Endothelial cell of umbilical vein (primary cell): ENCODE measurements at regions not wholly inside any gene's neighbourhood (a gene's known extent, or its start where the extent isn't known, plus 50 kb on each side); places are given as distances from the start of the nearest gene placed in this dataset.

Experiments used
- BruUV-seq: library from RNA; stranded (reverse); fragments of 400-500 nt; replicated peaks from 2 replicates; lab custom pipeline; 2021; lab: Mats Ljungman, UMichigan
- CTCF ChIA-PET: fragments of 300-600, 350-600 bp; sonication (Branson Sonifier 250); formaldehyde crosslinking; loops from one replicate; lab custom pipeline; 2021; ENCODE audit warnings: antibody characterized with exemption, inconsistent platforms; lab: Charles Lee
- POLR2A ChIA-PET: fragments of 300-600, 350-600 bp; sonication (Branson Sonifier 250); formaldehyde crosslinking; loops from one replicate; lab custom pipeline; 2021; ENCODE audit warnings: antibody characterized with exemption, inconsistent platforms; lab: Charles Lee
- DNase-seq: peaks from one replicate; pipeline ENCODE4 v3.0.0-alpha.2; 2011; ENCODE audit warnings: low read depth, low spot score
- FAIRE-seq: peaks from 2 replicates; lab custom pipeline; 2011; peaks lifted over from hg19 to GRCh38; lab: Jason Lieb, UNC
- H2AFZ ChIP-seq: 2 replicates; pipeline ENCODE4 v1.6.0; 2012; ENCODE audit warnings: low read depth, low read length, control low read depth, inconsistent platforms
- H3K27ac ChIP-seq: 2 replicates; pipeline ENCODE4 v1.5.1; 2011; ENCODE audit warnings: low read depth, mild to moderate bottlenecking, control low read depth, low read length, moderate library complexity; ENCODE audit not compliant: insufficient read depth
- H3K27me3 ChIP-seq, 2 experiments: 2 replicates each; pipeline versions ENCODE4 v1.6.0 to v1.6.1; 2011; ENCODE audit warnings: low read length in 2 of 2, mixed read lengths in 1 of 2; ENCODE audit not compliant: control insufficient read depth in 2 of 2, insufficient read depth in 2 of 2
- H3K36me3 ChIP-seq, 2 experiments: 2 replicates in 1 of 2; 3 replicates in 1 of 2; pipeline ENCODE4 v1.5.1; 2011; ENCODE audit warnings: low read length in 2 of 2, mild to moderate bottlenecking in 1 of 2, moderate library complexity in 1 of 2; ENCODE audit not compliant: control insufficient read depth in 2 of 2, insufficient read depth in 2 of 2; ENCODE audit errors: extremely low read depth in 1 of 2
- H3K4me1 ChIP-seq: 3 replicates; pipeline ENCODE4 v1.5.1; 2011; ENCODE audit warnings: mild to moderate bottlenecking, low read length; ENCODE audit not compliant: control insufficient read depth, insufficient read depth; ENCODE audit errors: extremely low read depth
- H3K4me2 ChIP-seq: 2 replicates; pipeline ENCODE4 v1.6.1; 2011; ENCODE audit warnings: low read length, control low read depth, mixed read lengths; ENCODE audit not compliant: insufficient read depth
- H3K4me3 ChIP-seq, 3 experiments: fragments of 200-600 bp in 1 of 3; sonication (generic), shearing (Covaris generic) in 1 of 3; replicated peaks in 1 of 3; 2 replicates each; pipeline ENCODE4 v1.5.1; 2011 to 2016; ENCODE audit warnings: control low read depth in 3 of 3, low read length in 3 of 3, mild to moderate bottlenecking in 2 of 3, inconsistent platforms in 1 of 3, low read depth in 1 of 3, moderate library complexity in 1 of 3; ENCODE audit not compliant: insufficient read depth in 1 of 3
- H3K79me2 ChIP-seq: 2 replicates; pipeline ENCODE4 v1.6.0; 2012; ENCODE audit warnings: low read length, inconsistent platforms; ENCODE audit not compliant: control insufficient read depth, insufficient read depth
- H3K9ac ChIP-seq: replicated peaks from 2 replicates; pipeline ENCODE3; 2011; ENCODE audit warnings: low read length, control low read depth; ENCODE audit not compliant: insufficient read depth; ENCODE audit errors: extremely low read depth
- H3K9me1 ChIP-seq: replicated peaks from 3 replicates; pipeline ENCODE4 v1.6.0; 2011; ENCODE audit warnings: mild to moderate bottlenecking, low read length; ENCODE audit not compliant: control insufficient read depth, insufficient read depth; ENCODE audit errors: extremely low read depth
- H3K9me3 ChIP-seq: replicated peaks from 2 replicates; pipeline ENCODE4 v1.5.1; 2012; ENCODE audit warnings: low read length, inconsistent platforms; ENCODE audit not compliant: control insufficient read depth, insufficient read depth
- H4K20me1 ChIP-seq: replicated peaks from 2 replicates; pipeline ENCODE3; 2011; ENCODE audit warnings: mild to moderate bottlenecking, low read length; ENCODE audit not compliant: control insufficient read depth, insufficient read depth; ENCODE audit errors: extremely low read depth
- CTCF ChIP-seq, 2 donors: IDR thresholded peaks; 1 replicate in 1 of 2; 2 replicates in 1 of 2; pipeline ENCODE4 v1.5.1; 2011; ENCODE audit warnings: low read length in 2 of 2, mild to moderate bottlenecking in 2 of 2, moderate library complexity in 2 of 2, control low read depth in 1 of 2, inconsistent platforms in 1 of 2, low read depth in 1 of 2; ENCODE audit not compliant: insufficient read depth in 1 of 2; ENCODE audit errors: extremely low read depth in 1 of 2
- EZH2 ChIP-seq: IDR thresholded peaks from 2 replicates; pipeline ENCODE4 v1.6.1; 2012; ENCODE audit warnings: borderline replicate concordance, low read depth, mild to moderate bottlenecking, moderate library complexity, low read length, inconsistent platforms; ENCODE audit not compliant: severe bottlenecking
- FOS ChIP-seq: IDR thresholded peaks from 2 replicates; pipeline ENCODE4 v1.6.1; 2011; ENCODE audit warnings: mild to moderate bottlenecking, low read length, moderate library complexity, borderline replicate concordance; ENCODE audit not compliant: insufficient read depth
- GATA2 ChIP-seq: IDR thresholded peaks from 2 replicates; pipeline ENCODE4 v1.7.0; 2011; ENCODE audit warnings: low read depth, mild to moderate bottlenecking, moderate library complexity, mixed read lengths, low read length; ENCODE audit not compliant: insufficient read length, insufficient read depth
- JUN ChIP-seq: IDR thresholded peaks from 2 replicates; pipeline ENCODE4 v1.6.1; 2011; ENCODE audit warnings: borderline replicate concordance, low read depth; ENCODE audit not compliant: insufficient read length, insufficient read depth
- MAX ChIP-seq: IDR thresholded peaks from 2 replicates; pipeline ENCODE4 v1.6.1; 2011; ENCODE audit not compliant: insufficient read depth, insufficient read length
- MYC ChIP-seq: IDR thresholded peaks from one replicate; pipeline ENCODE4 v1.6.1; 2011; ENCODE audit warnings: mild to moderate bottlenecking, low read depth, low read length
- POLR2A ChIP-seq: IDR thresholded peaks from 2 replicates; pipeline ENCODE4 v1.6.1; 2012; ENCODE audit warnings: low read depth, mild to moderate bottlenecking, control low read depth, low read length
- POLR2AphosphoS5 ChIP-seq: IDR thresholded peaks from 2 replicates; pipeline ENCODE4 v1.6.1; 2012; ENCODE audit warnings: low read depth, mild to moderate bottlenecking, control low read depth, low read length, moderate library complexity; ENCODE audit not compliant: insufficient read depth
- dilution Hi-C: fragments of 300-500 bp; cut with MboI; formaldehyde crosslinking; loops from one replicate; pipeline ENCODE4 v1.15.0; 2019; ENCODE audit warnings: low sequenced_read_pairs; ENCODE audit not compliant: extremely low pct_ligation_motif_present
- intact Hi-C: fragments of 100-400 bp; cut with micrococcal nuclease; formaldehyde crosslinking; loops from one replicate; pipeline ENCODE4 v1.10.0; 2022

GRCh38 chr1:30654188-30654587 lies 69.2 kb downstream of the MATN1 start:
- dilution Hi-C loops, result no loop called here
- H3K4me3 ChIP-seq, result no peak overlapping the region
- no peaks in the 10 kb centered on the region for H3K9me1 ChIP-seq
- FAIRE-seq, result no peak
- ChIA-PET POLR2A (no interaction called here), CTCF (no interaction called here)
- no peak overlapping the region for H3K9ac ChIP-seq
- H3K4me2 ChIP-seq, result no peak overlapping the region
- H3K9me3 ChIP-seq, result no peaks in the 10 kb centered on the region
- intact Hi-C loops, result no loop called here
- H3K36me3 ChIP-seq, result no peaks in the 10 kb centered on the region
- no peak overlapping the region for H3K27ac ChIP-seq
- TF ChIP-seq GATA2 (no peak), POLR2A (no peak), POLR2AphosphoS5 (no peak), JUN (no peak), EZH2 (no peak), MAX (no peak), MYC (no peak), CTCF (IDR thresholded peaks at IDR 0.05; ENCODE audit: extremely low read depth in 1 of 2, insufficient read depth in 1 of 2, low read depth in 1 of 2, low read length in 2 of 2) (no peak), FOS (no peak)
- H2AFZ ChIP-seq, result no peak overlapping the region
- no peaks in the 10 kb centered on the region for H4K20me1 ChIP-seq
- H3K4me1 ChIP-seq, result no peaks in the 10 kb centered on the region
- no peak for DNase-seq
- BruUV-seq, result no TSS peak
- H3K79me2 ChIP-seq, result no peaks in the 10 kb centered on the region
- H3K27me3 ChIP-seq, result no peaks in the 10 kb centered on the region
